ENCODE measurements at regions not wholly inside any gene's neighbourhood (a gene's known extent, or its start where the extent isn't known, plus 50 kb on each side); places are given as distances from the start of the nearest gene placed in this dataset.

DNA sequence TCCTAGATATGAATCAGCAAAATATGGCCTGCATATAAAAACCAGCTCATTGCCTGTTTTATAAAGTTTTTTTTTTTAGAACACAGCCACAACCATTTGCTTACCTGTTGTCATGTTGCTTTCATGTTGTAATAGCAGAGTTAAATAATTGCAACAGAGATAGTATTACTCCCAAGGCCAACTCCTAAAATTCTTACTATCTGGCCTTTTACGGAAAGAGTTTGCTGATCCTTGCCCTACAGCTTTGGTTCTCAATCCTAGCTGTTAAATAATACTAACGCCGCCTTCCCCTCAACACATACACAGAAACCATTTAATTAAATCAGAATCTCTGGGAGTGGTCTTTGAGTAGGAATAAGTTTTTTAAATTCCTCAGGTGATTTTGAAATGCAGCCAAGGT is 231.3 kb upstream of the TET2 start:
- TF ChIP-seq, protein P1, sequence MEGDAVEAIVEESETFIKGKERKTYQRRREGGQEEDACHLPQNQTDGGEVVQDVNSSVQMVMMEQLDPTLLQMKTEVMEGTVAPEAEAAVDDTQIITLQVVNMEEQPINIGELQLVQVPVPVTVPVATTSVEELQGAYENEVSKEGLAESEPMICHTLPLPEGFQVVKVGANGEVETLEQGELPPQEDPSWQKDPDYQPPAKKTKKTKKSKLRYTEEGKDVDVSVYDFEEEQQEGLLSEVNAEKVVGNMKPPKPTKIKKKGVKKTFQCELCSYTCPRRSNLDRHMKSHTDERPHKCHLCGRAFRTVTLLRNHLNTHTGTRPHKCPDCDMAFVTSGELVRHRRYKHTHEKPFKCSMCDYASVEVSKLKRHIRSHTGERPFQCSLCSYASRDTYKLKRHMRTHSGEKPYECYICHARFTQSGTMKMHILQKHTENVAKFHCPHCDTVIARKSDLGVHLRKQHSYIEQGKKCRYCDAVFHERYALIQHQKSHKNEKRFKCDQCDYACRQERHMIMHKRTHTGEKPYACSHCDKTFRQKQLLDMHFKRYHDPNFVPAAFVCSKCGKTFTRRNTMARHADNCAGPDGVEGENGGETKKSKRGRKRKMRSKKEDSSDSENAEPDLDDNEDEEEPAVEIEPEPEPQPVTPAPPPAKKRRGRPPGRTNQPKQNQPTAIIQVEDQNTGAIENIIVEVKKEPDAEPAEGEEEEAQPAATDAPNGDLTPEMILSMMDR (conservative IDR thresholded peaks at IDR 0.05 in 1 of 2, IDR thresholded peaks at IDR 0.05 in 1 of 2; ENCODE audit: extremely low read depth in 1 of 2, insufficient read depth in 1 of 2, low read depth in 1 of 2, low read length in 2 of 2) = no peak
- no peak for TF ChIP-seq EZH2 (IDR thresholded peaks at IDR 0.05; ENCODE audit: borderline replicate concordance, low read length)
